ENCODE measurements at regions not wholly inside any gene's neighbourhood (a gene's known extent, or its start where the extent isn't known, plus 50 kb on each side); places are given as distances from the start of the nearest gene placed in this dataset.

DNA sequence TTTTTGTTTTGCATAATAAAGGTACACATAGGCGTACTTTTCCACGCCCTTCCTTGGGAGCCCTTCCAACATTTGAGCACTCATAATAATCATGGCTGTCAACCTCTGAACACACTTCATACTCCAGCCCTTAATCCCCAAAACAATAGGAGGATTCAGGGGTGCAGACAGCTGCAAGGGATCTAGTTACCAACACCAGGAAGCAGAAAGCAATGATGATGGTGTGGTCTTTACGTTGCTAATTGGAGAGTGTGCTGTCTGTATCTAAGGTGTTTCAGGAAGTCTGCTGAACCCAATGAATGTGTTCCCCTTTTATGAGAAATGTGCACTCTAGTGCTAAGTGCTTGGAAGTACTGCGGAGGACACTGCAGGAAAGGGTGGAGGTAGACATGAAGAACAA is 60.3 kb upstream of the PDZRN3 start:
- TF ChIP-seq ZBTB7A (IDR thresholded peaks at IDR 0.05; ENCODE audit: low read depth), result no peak
- no peak for TF ChIP-seq MAX (IDR thresholded peaks at IDR 0.05)
- TF ChIP-seq REST (IDR thresholded peaks at IDR 0.05; ENCODE audit: low read depth), result no peak

DNA sequence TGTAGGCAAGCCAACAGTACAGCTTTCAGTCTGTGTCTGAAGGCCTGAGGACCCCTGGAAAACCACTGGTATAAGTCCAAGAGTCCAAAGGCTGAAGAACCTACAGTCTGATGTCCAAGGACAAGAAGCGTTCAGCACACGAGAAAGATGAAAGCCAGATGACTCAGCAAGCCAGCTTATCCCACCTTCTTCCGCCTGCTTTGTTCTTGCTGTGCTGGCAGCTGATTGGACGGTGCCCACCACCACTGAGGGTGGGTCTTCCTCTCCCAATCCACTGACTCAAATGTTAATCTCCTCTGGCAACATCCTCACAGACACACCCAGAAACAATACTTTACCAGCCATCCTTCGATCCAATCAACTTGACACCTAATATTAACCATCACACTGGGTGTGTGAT is 59.0 kb upstream of the PDZRN3 start:
- TF ChIP-seq YY1 (IDR thresholded peaks at IDR 0.05; ENCODE audit: low read depth) (no peak), RAD21 (IDR thresholded peaks at IDR 0.05; ENCODE audit: low read depth) (no peak), CEBPB (IDR thresholded peaks at IDR 0.05) (no peak), TAF1 (IDR thresholded peaks at IDR 0.05; ENCODE audit: low read depth) (no peak), TCF12 (IDR thresholded peaks at IDR 0.05; ENCODE audit: low read depth) (no peak), ZBTB7A (IDR thresholded peaks at IDR 0.05; ENCODE audit: low read depth) (no peak), EGR1 (IDR thresholded peaks at IDR 0.05) (no peak), CREB1 (IDR thresholded peaks at IDR 0.05; ENCODE audit: low read depth) (no peak), MAX (IDR thresholded peaks at IDR 0.05) (no peak), NFIC (IDR thresholded peaks at IDR 0.05) (no peak), REST (IDR thresholded peaks at IDR 0.05; ENCODE audit: low read depth) (no peak), TEAD4 (IDR thresholded peaks at IDR 0.05) (no peak)
- TF ChIP-seq, protein P1, sequence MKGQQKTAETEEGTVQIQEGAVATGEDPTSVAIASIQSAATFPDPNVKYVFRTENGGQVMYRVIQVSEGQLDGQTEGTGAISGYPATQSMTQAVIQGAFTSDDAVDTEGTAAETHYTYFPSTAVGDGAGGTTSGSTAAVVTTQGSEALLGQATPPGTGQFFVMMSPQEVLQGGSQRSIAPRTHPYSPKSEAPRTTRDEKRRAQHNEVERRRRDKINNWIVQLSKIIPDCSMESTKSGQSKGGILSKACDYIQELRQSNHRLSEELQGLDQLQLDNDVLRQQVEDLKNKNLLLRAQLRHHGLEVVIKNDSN (IDR thresholded peaks at IDR 0.05), result no peak

DNA sequence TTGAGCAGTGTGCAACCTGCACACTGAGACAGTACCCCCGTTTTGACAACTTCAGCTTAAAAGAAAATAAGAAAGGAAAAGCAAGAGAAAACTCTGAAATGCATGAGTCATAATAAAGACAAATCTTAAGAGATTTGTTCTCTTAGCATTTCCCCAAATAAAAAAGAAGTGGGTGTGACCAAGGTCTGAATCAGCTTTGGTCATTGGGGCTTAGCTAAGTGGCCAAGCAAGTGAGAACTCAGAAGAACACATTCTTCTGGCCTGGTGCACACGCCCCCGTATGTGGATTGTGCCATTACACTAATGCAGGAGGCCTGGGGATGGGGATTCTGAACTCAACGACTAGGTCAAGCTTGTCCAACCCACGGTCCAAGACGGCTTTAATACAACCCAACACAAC is 56.9 kb upstream of the PDZRN3 start:
- TF ChIP-seq CREB1 (IDR thresholded peaks at IDR 0.05; ENCODE audit: low read depth) (no peak), EP300 (IDR thresholded peaks at IDR 0.05; ENCODE audit: borderline replicate concordance) (no peak), ZBTB7A (IDR thresholded peaks at IDR 0.05; ENCODE audit: low read depth) (no peak), TAF1 (IDR thresholded peaks at IDR 0.05; ENCODE audit: low read depth) (no peak), TEAD4 (IDR thresholded peaks at IDR 0.05) (no peak), MAX (IDR thresholded peaks at IDR 0.05) (no peak), REST (IDR thresholded peaks at IDR 0.05; ENCODE audit: low read depth) (no peak), FOXM1 (IDR thresholded peaks at IDR 0.05; ENCODE audit: borderline replicate concordance, low read depth) (no peak), RAD21 (IDR thresholded peaks at IDR 0.05; ENCODE audit: low read depth) (no peak), YY1 (IDR thresholded peaks at IDR 0.05; ENCODE audit: low read depth) (no peak), NFIC (IDR thresholded peaks at IDR 0.05) (no peak)
- TF ChIP-seq, protein P1 (IDR thresholded peaks at IDR 0.05), result no peak

- no peak for TF ChIP-seq TAF1 (IDR thresholded peaks at IDR 0.05; ENCODE audit: low read depth)
- no peak for TF ChIP-seq TEAD4 (IDR thresholded peaks at IDR 0.05)
- TF ChIP-seq EP300 (IDR thresholded peaks at IDR 0.05; ENCODE audit: borderline replicate concordance), result no peak
- TF ChIP-seq REST (IDR thresholded peaks at IDR 0.05; ENCODE audit: low read depth), result no peak
- TF ChIP-seq EGR1 (IDR thresholded peaks at IDR 0.05), result no peak
- TF ChIP-seq NFIC (IDR thresholded peaks at IDR 0.05), result no peak
- TF ChIP-seq FOXM1 (IDR thresholded peaks at IDR 0.05; ENCODE audit: borderline replicate concordance, low read depth), result no peak
- TF ChIP-seq TCF12 (IDR thresholded peaks at IDR 0.05; ENCODE audit: low read depth), result no peak
- no peak for TF ChIP-seq ZBTB7A (IDR thresholded peaks at IDR 0.05; ENCODE audit: low read depth)
- TF ChIP-seq CREB1 (IDR thresholded peaks at IDR 0.05; ENCODE audit: low read depth), result no peak
- no peak for TF ChIP-seq RAD21 (IDR thresholded peaks at IDR 0.05; ENCODE audit: low read depth)
- no peak for TF ChIP-seq CEBPB (IDR thresholded peaks at IDR 0.05)
- no peak for TF ChIP-seq YY1 (IDR thresholded peaks at IDR 0.05; ENCODE audit: low read depth)
- TF ChIP-seq, protein P1 (IDR thresholded peaks at IDR 0.05), result no peak
- no peak for TF ChIP-seq MAX (IDR thresholded peaks at IDR 0.05)
Measured at GRCh38 chr3:73681198-73681597, 56.5 kb upstream of the PDZRN3 start.

Measured in Ishikawa (cell line).